SK-N-SH treated with all-trans-retinoic acid at 6 μM for 48 hours (cell line): ENCODE measurements at regions not wholly inside any gene's neighbourhood (a gene's known extent, or its start where the extent isn't known, plus 50 kb on each side); places are given as distances from the start of the nearest gene placed in this dataset.

Source experiments
- ATAC-seq: fragments of 200-7000 bp; cut with Tn5 transposase; 3 replicates; pipeline ENCODE4 v1.9.1; 2020; ENCODE audit warnings: mild to moderate bottlenecking, moderate library complexity
- ARNTL ChIP-seq: fragments of 450-650 bp; formaldehyde crosslinking; IDR thresholded peaks from 2 replicates; pipeline ENCODE4 v1.5.0; 2020; ENCODE audit warnings: low read depth, mild to moderate bottlenecking, moderate library complexity, borderline replicate concordance
- BACH2 ChIP-seq: fragments of 250-450 bp; sonication (Bioruptor Pico); IDR thresholded peaks from 2 replicates; pipeline ENCODE4 v1.9.0; 2021; ENCODE audit warnings: mild to moderate bottlenecking, borderline replicate concordance
- CSDC2 ChIP-seq: fragments of 250-450 bp; sonication (Bioruptor Pico); IDR thresholded peaks from 2 replicates; pipeline ENCODE4 v1.5.0; 2020; ENCODE audit warnings: mild to moderate bottlenecking, moderate library complexity
- ESRRG ChIP-seq: fragments of 250-450 bp; sonication (Bioruptor Pico); IDR thresholded peaks from 2 replicates; pipeline ENCODE4 v1.6.1; 2021; ENCODE audit warnings: mild to moderate bottlenecking
- GLIS3 ChIP-seq: fragments of 250-450 bp; sonication (Bioruptor Pico); IDR thresholded peaks from 2 replicates; pipeline ENCODE4 v1.5.0; 2020; ENCODE audit warnings: mild to moderate bottlenecking, moderate library complexity
- PPARA ChIP-seq: fragments of 250-450 bp; sonication (Bioruptor Pico); IDR thresholded peaks from 2 replicates; pipeline ENCODE4 v1.5.0; 2020; ENCODE audit warnings: mild to moderate bottlenecking, borderline replicate concordance
- RARB ChIP-seq: fragments of 250-450 bp; sonication (Bioruptor Pico); IDR thresholded peaks from 2 replicates; pipeline ENCODE4 v1.8.0; 2021; ENCODE audit warnings: mild to moderate bottlenecking, moderate library complexity
- TCF4 ChIP-seq: fragments of 250-450 bp; sonication (Bioruptor Pico); IDR thresholded peaks from 2 replicates; pipeline ENCODE4 v1.8.0; 2021; ENCODE audit warnings: mild to moderate bottlenecking, moderate library complexity, borderline replicate concordance
- ZC3H10 ChIP-seq: fragments of 250-450 bp; sonication (Bioruptor Pico); IDR thresholded peaks from 2 replicates; pipeline ENCODE4 v1.5.1; 2021; ENCODE audit warnings: mild to moderate bottlenecking, moderate library complexity
- ZFP3 ChIP-seq: fragments of 250-450 bp; sonication (Bioruptor Pico); IDR thresholded peaks from 2 replicates; pipeline ENCODE4 v1.5.0; 2020; ENCODE audit warnings: mild to moderate bottlenecking, moderate library complexity
- ZFP30 ChIP-seq: fragments of 450-650 bp; formaldehyde crosslinking; IDR thresholded peaks from 2 replicates; pipeline ENCODE4 v1.5.0; 2022; ENCODE audit warnings: mild to moderate bottlenecking, moderate library complexity
- ZNF70 ChIP-seq: fragments of 450-650 bp; formaldehyde crosslinking; IDR thresholded peaks from 2 replicates; pipeline ENCODE4 v1.5.0; 2020; ENCODE audit warnings: mild to moderate bottlenecking, moderate library complexity
- ZNF8 ChIP-seq: fragments of 450-650 bp; formaldehyde crosslinking; IDR thresholded peaks from 2 replicates; pipeline ENCODE4 v1.5.0; 2020; ENCODE audit warnings: mild to moderate bottlenecking, moderate library complexity
- TF ChIP-seq, protein P1 (sequence below): fragments of 250-450 bp; sonication (Bioruptor Pico); IDR thresholded peaks from 2 replicates; pipeline ENCODE4 v1.8.0; 2020; ENCODE audit warnings: mild to moderate bottlenecking, moderate library complexity, borderline replicate concordance
- TF ChIP-seq, protein P2 (sequence below): fragments of 250-450 bp; sonication (Bioruptor Pico); IDR thresholded peaks from 2 replicates; pipeline ENCODE4 v1.5.0; 2020; ENCODE audit warnings: mild to moderate bottlenecking, moderate library complexity
- TF ChIP-seq, protein P3 (sequence below): fragments of 250-450 bp; sonication (Bioruptor Pico); IDR thresholded peaks from 2 replicates; pipeline ENCODE4 v1.5.1; 2021; ENCODE audit warnings: mild to moderate bottlenecking, moderate library complexity

DNA sequence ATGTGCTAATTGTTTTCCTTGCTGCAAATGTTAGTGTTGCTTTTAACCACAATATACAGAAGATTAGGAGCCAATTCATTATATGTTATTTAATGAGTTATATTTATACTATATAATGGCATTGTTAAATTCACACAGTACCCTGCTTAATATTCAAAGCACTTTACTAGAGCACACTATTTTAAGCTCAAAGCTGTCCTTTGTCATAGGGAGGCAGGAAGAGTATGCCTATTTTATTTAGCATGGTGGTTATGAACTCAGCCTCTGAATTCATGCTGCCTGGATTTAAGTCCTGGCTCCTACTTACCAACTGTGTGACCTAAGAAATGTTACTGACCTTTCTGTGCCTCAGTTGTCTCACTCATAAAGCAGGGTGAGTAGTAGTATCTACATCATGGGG lies 80.5 kb downstream of the FASTKD2 start:
- ATAC-seq = no peak
- no peak for TF ChIP-seq ZC3H10 (CRISPR knock-in tag)
- TF ChIP-seq CSDC2 = no peak

DNA sequence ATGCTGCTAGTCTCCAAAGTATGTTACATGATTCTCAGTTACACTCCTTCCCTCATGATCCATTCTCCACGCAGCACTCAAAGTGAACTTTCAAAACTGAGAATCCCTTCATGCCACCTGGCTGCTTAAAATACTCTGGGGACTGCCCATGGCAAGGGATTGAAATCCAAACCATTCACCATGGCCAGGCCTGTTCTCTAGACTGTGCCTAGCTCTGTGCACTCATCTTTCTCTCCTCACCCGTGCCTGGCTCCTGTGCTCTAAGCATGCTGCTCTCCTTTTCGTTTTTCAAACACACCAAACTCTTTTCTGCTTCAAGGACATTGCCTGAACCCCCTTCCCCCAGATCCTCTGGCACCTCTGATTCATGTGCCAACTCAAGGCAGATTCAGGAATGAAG lies 80.9 kb downstream of the FASTKD2 start:
- TF ChIP-seq ARNTL (CRISPR knock-in tag) (no peak), TCF4 (no peak)
- ATAC-seq = no peak

DNA sequence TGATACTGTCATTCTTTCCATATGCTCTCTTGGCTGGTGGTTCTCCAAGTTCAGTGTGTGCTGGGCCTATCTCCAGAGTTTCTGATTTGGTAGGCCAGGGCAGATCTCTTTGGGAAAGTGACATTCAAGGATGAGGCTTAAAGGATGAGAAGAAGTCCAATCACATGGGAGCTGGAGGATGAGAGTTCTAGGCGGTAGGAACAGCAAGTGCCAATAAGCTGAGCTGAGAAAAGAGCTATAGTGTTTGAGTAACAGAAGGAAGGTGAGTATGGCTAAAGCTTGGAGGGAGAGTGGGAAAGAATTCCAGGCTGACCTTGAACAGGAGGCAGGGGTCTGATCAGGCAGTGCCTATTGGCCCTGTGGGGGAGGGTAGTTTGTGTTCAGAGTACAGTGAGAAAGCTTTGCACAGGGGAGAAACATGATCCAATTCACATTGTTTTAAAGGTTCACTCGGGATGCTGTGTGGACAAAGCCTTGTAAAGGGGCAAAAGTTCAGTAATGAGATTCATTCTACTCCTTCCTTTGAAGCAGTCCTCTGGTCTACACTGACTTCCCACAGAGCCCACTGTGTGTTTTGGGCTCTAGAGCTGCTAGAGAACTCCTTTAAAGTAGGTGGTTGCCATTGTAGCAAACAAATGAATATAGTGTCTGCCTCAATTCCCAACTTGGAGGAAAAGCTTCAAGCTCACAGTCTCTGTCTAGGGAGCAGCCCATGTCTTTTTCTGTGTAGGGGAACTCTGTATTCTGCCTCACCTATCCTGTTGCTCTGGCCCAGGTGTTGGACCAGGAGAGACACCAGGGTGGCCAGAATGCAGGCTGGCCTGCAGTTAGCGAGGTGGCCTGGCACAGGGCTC lies 81.8 kb downstream of the FASTKD2 start:
- TF ChIP-seq ESRRG (no peak), PPARA (no peak), ZNF8 (CRISPR knock-in tag) (no peak), RARB (no peak), ZFP30 (no peak), ZC3H10 (CRISPR knock-in tag) (no peak), ZNF70 (CRISPR knock-in tag) (no peak), ARNTL (CRISPR knock-in tag) (no peak)
- TF ChIP-seq, protein P1, sequence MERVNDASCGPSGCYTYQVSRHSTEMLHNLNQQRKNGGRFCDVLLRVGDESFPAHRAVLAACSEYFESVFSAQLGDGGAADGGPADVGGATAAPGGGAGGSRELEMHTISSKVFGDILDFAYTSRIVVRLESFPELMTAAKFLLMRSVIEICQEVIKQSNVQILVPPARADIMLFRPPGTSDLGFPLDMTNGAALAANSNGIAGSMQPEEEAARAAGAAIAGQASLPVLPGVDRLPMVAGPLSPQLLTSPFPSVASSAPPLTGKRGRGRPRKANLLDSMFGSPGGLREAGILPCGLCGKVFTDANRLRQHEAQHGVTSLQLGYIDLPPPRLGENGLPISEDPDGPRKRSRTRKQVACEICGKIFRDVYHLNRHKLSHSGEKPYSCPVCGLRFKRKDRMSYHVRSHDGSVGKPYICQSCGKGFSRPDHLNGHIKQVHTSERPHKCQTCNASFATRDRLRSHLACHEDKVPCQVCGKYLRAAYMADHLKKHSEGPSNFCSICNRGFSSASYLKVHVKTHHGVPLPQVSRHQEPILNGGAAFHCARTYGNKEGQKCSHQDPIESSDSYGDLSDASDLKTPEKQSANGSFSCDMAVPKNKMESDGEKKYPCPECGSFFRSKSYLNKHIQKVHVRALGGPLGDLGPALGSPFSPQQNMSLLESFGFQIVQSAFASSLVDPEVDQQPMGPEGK (CRISPR knock-in tag) = no peak
- TF ChIP-seq, protein P2, sequence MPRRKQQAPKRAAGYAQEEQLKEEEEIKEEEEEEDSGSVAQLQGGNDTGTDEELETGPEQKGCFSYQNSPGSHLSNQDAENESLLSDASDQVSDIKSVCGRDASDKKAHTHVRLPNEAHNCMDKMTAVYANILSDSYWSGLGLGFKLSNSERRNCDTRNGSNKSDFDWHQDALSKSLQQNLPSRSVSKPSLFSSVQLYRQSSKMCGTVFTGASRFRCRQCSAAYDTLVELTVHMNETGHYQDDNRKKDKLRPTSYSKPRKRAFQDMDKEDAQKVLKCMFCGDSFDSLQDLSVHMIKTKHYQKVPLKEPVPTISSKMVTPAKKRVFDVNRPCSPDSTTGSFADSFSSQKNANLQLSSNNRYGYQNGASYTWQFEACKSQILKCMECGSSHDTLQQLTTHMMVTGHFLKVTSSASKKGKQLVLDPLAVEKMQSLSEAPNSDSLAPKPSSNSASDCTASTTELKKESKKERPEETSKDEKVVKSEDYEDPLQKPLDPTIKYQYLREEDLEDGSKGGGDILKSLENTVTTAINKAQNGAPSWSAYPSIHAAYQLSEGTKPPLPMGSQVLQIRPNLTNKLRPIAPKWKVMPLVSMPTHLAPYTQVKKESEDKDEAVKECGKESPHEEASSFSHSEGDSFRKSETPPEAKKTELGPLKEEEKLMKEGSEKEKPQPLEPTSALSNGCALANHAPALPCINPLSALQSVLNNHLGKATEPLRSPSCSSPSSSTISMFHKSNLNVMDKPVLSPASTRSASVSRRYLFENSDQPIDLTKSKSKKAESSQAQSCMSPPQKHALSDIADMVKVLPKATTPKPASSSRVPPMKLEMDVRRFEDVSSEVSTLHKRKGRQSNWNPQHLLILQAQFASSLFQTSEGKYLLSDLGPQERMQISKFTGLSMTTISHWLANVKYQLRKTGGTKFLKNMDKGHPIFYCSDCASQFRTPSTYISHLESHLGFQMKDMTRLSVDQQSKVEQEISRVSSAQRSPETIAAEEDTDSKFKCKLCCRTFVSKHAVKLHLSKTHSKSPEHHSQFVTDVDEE (CRISPR knock-in tag) = no peak
- TF ChIP-seq, protein P3, sequence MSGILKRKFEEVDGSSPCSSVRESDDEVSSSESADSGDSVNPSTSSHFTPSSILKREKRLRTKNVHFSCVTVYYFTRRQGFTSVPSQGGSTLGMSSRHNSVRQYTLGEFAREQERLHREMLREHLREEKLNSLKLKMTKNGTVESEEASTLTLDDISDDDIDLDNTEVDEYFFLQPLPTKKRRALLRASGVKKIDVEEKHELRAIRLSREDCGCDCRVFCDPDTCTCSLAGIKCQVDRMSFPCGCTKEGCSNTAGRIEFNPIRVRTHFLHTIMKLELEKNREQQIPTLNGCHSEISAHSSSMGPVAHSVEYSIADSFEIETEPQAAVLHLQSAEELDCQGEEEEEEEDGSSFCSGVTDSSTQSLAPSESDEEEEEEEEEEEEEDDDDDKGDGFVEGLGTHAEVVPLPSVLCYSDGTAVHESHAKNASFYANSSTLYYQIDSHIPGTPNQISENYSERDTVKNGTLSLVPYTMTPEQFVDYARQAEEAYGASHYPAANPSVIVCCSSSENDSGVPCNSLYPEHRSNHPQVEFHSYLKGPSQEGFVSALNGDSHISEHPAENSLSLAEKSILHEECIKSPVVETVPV = no peak
- no peak for ATAC-seq

DNA sequence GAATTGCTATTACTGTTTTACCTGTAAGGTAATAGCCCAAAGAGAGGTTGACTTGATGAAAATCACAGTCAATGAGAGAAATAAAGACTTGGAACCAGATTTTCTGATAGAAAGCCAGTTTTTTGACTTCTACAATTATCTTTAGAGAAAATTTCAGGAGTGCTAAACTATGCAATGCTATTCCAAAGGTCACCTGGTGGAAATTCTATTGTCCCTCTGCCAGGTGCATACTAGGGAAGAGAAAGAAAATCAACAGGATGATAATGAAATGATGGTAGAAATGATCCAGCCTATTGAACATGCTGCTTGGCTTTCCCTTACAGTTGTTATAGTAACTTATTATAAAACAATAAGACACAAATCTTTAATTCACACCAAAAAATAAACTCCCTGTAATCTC lies 85.0 kb downstream of the FASTKD2 start:
- TF ChIP-seq ZFP3 (CRISPR knock-in tag) = no peak
- no peak for TF ChIP-seq ZNF70 (CRISPR knock-in tag)
- TF ChIP-seq, protein P2 (CRISPR knock-in tag) = no peak
- TF ChIP-seq, protein P3 = no peak
- no peak for TF ChIP-seq ZNF8 (CRISPR knock-in tag)
- no peak for TF ChIP-seq GLIS3 (CRISPR knock-in tag)
- no peak for TF ChIP-seq PPARA
- TF ChIP-seq, protein P1 (CRISPR knock-in tag) = no peak
- TF ChIP-seq BACH2 (CRISPR knock-in tag) = no peak
- no peak for TF ChIP-seq CSDC2
- ATAC-seq = no peak
